HCT116 (cell line): ENCODE measurements at regions not wholly inside any gene's neighbourhood (a gene's known extent, or its start where the extent isn't known, plus 50 kb on each side); places are given as distances from the start of the nearest gene placed in this dataset.

Experiments
- ATAC-seq: fragments of 200-7000 bp; cut with Tn5 transposase; 2 replicates; pipeline ENCODE4 v1.9.1; 2020; ENCODE audit warnings: mild to moderate bottlenecking, moderate library complexity
- BruUV-seq: library from RNA; stranded (reverse); fragments of 400-500 nt; replicated peaks from 2 replicates; lab custom pipeline; 2021; lab: Mats Ljungman, UMichigan
- CTCF ChIA-PET: fragments of 300-600 bp; sonication (Branson Sonifier 250); formaldehyde crosslinking; loops from one replicate; lab custom pipeline; 2021; ENCODE audit warnings: antibody characterized with exemption; lab: Charles Lee
- POLR2A ChIA-PET: fragments of 300-600, 350-600 bp; sonication (Branson Sonifier 250); formaldehyde crosslinking; loops from one replicate; lab custom pipeline; 2021; ENCODE audit warnings: antibody characterized with exemption; lab: Charles Lee
- RAD21 ChIA-PET, 2 experiments: fragments of 300-600 bp; sonication (Branson Sonifier 250); formaldehyde crosslinking; loops; one replicate each; lab custom pipeline; 2023; ENCODE audit warnings: low total read pairs in 2 of 2; ENCODE audit not compliant: uncharacterized antibody in 2 of 2, unreplicated experiment in 2 of 2, low non-redundant PET in 1 of 2; lab: Charles Lee
- DNase-seq: peaks from one replicate; pipeline ENCODE4 v3.0.0-alpha.2; 2010; ENCODE audit warnings: low read depth, low spot score
- H2AFZ ChIP-seq: fragments of 200-600 bp; shearing (Covaris generic), sonication (generic); 2 replicates; pipeline ENCODE4 v1.6.1; 2017; ENCODE audit warnings: low read depth, mixed run types, mixed read lengths, antibody characterized with exemption, low read length; ENCODE audit not compliant: poor library complexity, severe bottlenecking
- H3K27ac ChIP-seq: 2 replicates; pipeline ENCODE4 v1.5.1; 2012; ENCODE audit warnings: low read depth, low read length
- H3K27me3 ChIP-seq: fragments of 200-600 bp; sonication (generic); 2 replicates; pipeline ENCODE4 v1.6.1; 2016; ENCODE audit warnings: mixed run types, low read length, mixed read lengths; ENCODE audit not compliant: insufficient read depth
- H3K36me3 ChIP-seq, 2 experiments: fragments of 200-500 bp in 1 of 2; fragments of 200-600 bp in 1 of 2; sonication (Bioruptor generic) in 1 of 2; sonication (generic) in 1 of 2; 2 replicates each; pipeline versions ENCODE4 v1.5.1 to v1.6.1; 2014 to 2016; ENCODE audit warnings: low read length in 2 of 2, inconsistent platforms in 1 of 2, mixed read lengths in 1 of 2, mixed run types in 1 of 2; ENCODE audit not compliant: insufficient read depth in 2 of 2, control insufficient read depth in 1 of 2
- H3K4me1 ChIP-seq, 2 experiments: fragments of 200-600 bp in 1 of 2; sonication (generic) in 1 of 2; 2 replicates each; pipeline versions ENCODE4 v1.5.1 to v1.6.1; 2012 to 2017; ENCODE audit warnings: low read length in 2 of 2, inconsistent platforms in 1 of 2, mild to moderate bottlenecking in 1 of 2, mixed read lengths in 1 of 2, mixed run types in 1 of 2, moderate library complexity in 1 of 2; ENCODE audit not compliant: insufficient read depth in 2 of 2, control insufficient read depth in 1 of 2
- H3K4me2 ChIP-seq: fragments of 200-600 bp; sonication (generic); 2 replicates; pipeline ENCODE4 v1.6.1; 2017; ENCODE audit warnings: mixed run types, low read length, mixed read lengths
- H3K4me3 ChIP-seq, 2 experiments: fragments of 200-600 bp in 1 of 2; sonication (generic) in 1 of 2; replicated peaks in 1 of 2; 2 replicates each; pipeline ENCODE4 v1.5.1; 2011 to 2016; ENCODE audit warnings: low read length in 2 of 2, control low read depth in 1 of 2, low read depth in 1 of 2, mild to moderate bottlenecking in 1 of 2, mixed read lengths in 1 of 2, mixed run types in 1 of 2
- H3K79me2 ChIP-seq: fragments of 200-600 bp; sonication (generic); 2 replicates; pipeline ENCODE4 v1.6.1; 2017; ENCODE audit warnings: mild to moderate bottlenecking, mixed run types, low read length, moderate library complexity, mixed read lengths; ENCODE audit not compliant: insufficient read depth
- H3K9ac ChIP-seq: fragments of 200-600 bp; sonication (generic); 2 replicates; pipeline ENCODE4 v1.6.1; 2016; ENCODE audit warnings: low read length, mixed read lengths
- H3K9me2 ChIP-seq: fragments of 200-600 bp; sonication (generic), shearing (Covaris generic); 2 replicates; pipeline ENCODE4 v1.6.1; 2017; ENCODE audit warnings: mixed run types, mild to moderate bottlenecking, moderate library complexity; ENCODE audit not compliant: insufficient read depth
- H3K9me3 ChIP-seq, 2 experiments: fragments of 200-500 bp in 1 of 2; fragments of 200-600 bp in 1 of 2; sonication (Bioruptor generic) in 1 of 2; sonication (generic) in 1 of 2; 2 replicates each; pipeline ENCODE4 v1.6.1; 2014 to 2017; ENCODE audit warnings: low read length in 2 of 2, mixed read lengths in 2 of 2, inconsistent platforms in 1 of 2, low read depth in 1 of 2, mild to moderate bottlenecking in 1 of 2, mixed run types in 1 of 2, moderate library complexity in 1 of 2; ENCODE audit not compliant: control insufficient read depth in 1 of 2, insufficient read depth in 1 of 2
- H4K20me1 ChIP-seq: fragments of 200-600 bp; sonication (generic), shearing (Covaris generic); 2 replicates; pipeline ENCODE4 v1.6.1; 2017; ENCODE audit warnings: mixed run types, mild to moderate bottlenecking, moderate library complexity; ENCODE audit not compliant: insufficient read depth
- CBX3 ChIP-seq: IDR thresholded peaks from 2 replicates; pipeline ENCODE4 v1.6.1; 2012; ENCODE audit warnings: low read depth
- POLR2A ChIP-seq: IDR thresholded peaks from 2 replicates; pipeline ENCODE4 v1.7.0; 2011; ENCODE audit warnings: borderline replicate concordance; ENCODE audit not compliant: insufficient read depth, insufficient read length; ENCODE audit errors: extremely low read depth
- RAD21 ChIP-seq: IDR thresholded peaks from 2 replicates; pipeline ENCODE4 v1.6.1; 2012; ENCODE audit warnings: low read depth, mild to moderate bottlenecking
- SRF ChIP-seq: IDR thresholded peaks from 2 replicates; pipeline ENCODE4 v1.6.1; 2012; ENCODE audit warnings: low read depth
- ZNF274 ChIP-seq: fragments of 200-500 bp; sonication (Bioruptor generic); IDR thresholded peaks from 2 replicates; pipeline ENCODE4 v1.6.1; 2014; ENCODE audit warnings: mild to moderate bottlenecking, low read depth, low read length, inconsistent platforms
- intact Hi-C: fragments of 100-400 bp; cut with micrococcal nuclease; formaldehyde crosslinking; loops from 2 replicates; pipeline ENCODE4 v1.10.0; 2022

- H3K36me3 ChIP-seq = no peaks in the 10 kb centered on the region
- intact Hi-C loops = no loop called here
- ATAC-seq = no peak
- H3K9me2 ChIP-seq = no peaks in the 10 kb centered on the region
- no TSS peak for BruUV-seq
- no peak for TF ChIP-seq SRF
- TF ChIP-seq CBX3 = no peak
- no peak for TF ChIP-seq ZNF274
- TF ChIP-seq POLR2A = no peak
- POLR2A ChIA-PET = no interaction called here
- DNase-seq = no peak
- no peak overlapping the region for H3K27ac ChIP-seq
- H3K4me2 ChIP-seq = no peak overlapping the region
- no peak overlapping the region for H2AFZ ChIP-seq
- CTCF ChIA-PET = no interaction called here
- peaks cover 4 to 13% of the 10 kb centered on the region in 2 experiments; a peak in 2 of 4 replicates for H3K9me3 ChIP-seq
- H3K9ac ChIP-seq = no peak overlapping the region
- RAD21 ChIA-PET = no interaction called here
- H3K4me1 ChIP-seq = no peaks in the 10 kb centered on the region
- no peaks in the 10 kb centered on the region for H4K20me1 ChIP-seq
- no peaks in the 10 kb centered on the region for H3K79me2 ChIP-seq
- no peaks in the 10 kb centered on the region for H3K27me3 ChIP-seq
- H3K4me3 ChIP-seq = no peak overlapping the region
Measured at GRCh38 chr9:117958726-117959125, 254.5 kb downstream of the TLR4 start.

GRCh38 chr9:117963493-117964090 lies 259.4 kb downstream of the TLR4 start:
- Histone ChIP-seq H3K4me1 (no peaks in the 10 kb centered on the region), H3K4me3 (no peak overlapping the region), H3K9me3 (peaks cover 3 to 7% of the 10 kb centered on the region in 2 experiments; a peak in 2 of 4 replicates), H4K20me1 (no peaks in the 10 kb centered on the region), H3K79me2 (no peaks in the 10 kb centered on the region), H3K27ac (no peak overlapping the region), H3K9me2 (no peaks in the 10 kb centered on the region), H2AFZ (no peak overlapping the region), H3K9ac (no peak overlapping the region), H3K36me3 (no peaks in the 10 kb centered on the region), H3K27me3 (no peaks in the 10 kb centered on the region), H3K4me2 (no peak overlapping the region)
- BruUV-seq = no TSS peak
- RAD21 ChIA-PET = no interaction called here
- ATAC-seq = no peak
- intact Hi-C loops = no loop called here
- CTCF ChIA-PET = no interaction called here
- no peak for TF ChIP-seq ZNF274
- TF ChIP-seq RAD21 = no peak
- DNase-seq = no peak
- POLR2A ChIA-PET = no interaction called here
